SU-DHL-6 (cell line): ENCODE measurements at regions not wholly inside any gene's neighbourhood (a gene's known extent, or its start where the extent isn't known, plus 50 kb on each side); places are given as distances from the start of the nearest gene placed in this dataset.

Experiments used
- CTCF ChIP-seq: fragments of 200-600 bp; sonication (generic); IDR thresholded peaks from one replicate; pipeline ENCODE4 v1.5.1; 2017; ENCODE audit warnings: antibody characterized with exemption, mild to moderate bottlenecking, low read length, moderate library complexity; ENCODE audit not compliant: insufficient read depth, poor library complexity, severe bottlenecking
- EZH2phosphoT487 ChIP-seq: fragments of 200-600 bp; sonication (generic), shearing (Covaris generic); conservative IDR thresholded peaks from 2 replicates; pipeline ENCODE4 v1.6.1; 2018; ENCODE audit warnings: mild to moderate bottlenecking, antibody characterized with exemption, low read length, moderate library complexity, mixed read lengths

GRCh38 chr2:146124741-146125140, 1604.8 kb upstream of the ZEB2 start:
- TF ChIP-seq CTCF (no peak), EZH2phosphoT487 (no peak)
